ENCODE measurements at regions not wholly inside any gene's neighbourhood (a gene's known extent, or its start where the extent isn't known, plus 50 kb on each side); places are given as distances from the start of the nearest gene placed in this dataset.

DNA sequence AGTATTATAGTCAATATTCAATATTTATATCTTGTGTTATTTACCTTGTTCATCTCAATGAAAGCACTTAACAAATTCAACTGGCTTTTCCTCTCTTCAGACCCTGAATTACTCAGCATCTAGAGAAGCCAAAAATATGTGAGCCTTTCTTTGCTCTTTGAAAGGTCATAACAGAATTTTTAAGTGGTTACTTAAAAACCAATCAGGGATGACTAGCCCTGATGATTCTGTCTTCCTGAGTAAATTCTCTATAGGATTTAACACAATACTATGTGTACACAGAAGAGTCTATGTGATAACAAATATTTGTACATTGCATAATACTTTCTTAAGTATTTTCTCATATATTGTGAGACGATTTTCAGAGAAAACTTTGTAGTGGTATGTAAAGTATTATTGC, 546.3 kb downstream of the MAT2B start:
- no peak for TF ChIP-seq NR3C1 (CRISPR knock-in tag; IDR thresholded peaks at IDR 0.05)
- TF ChIP-seq NFE2L1 (CRISPR knock-in tag; IDR thresholded peaks at IDR 0.05; ENCODE audit: borderline replicate concordance) = no peak
- no peak for TF ChIP-seq NCOA5 (CRISPR knock-in tag; IDR thresholded peaks at IDR 0.05)
- no peak for TF ChIP-seq ZC3H13 (CRISPR knock-in tag; IDR thresholded peaks at IDR 0.05)
- TF ChIP-seq U2AF2 (IDR thresholded peaks at IDR 0.05; ENCODE audit: low read depth, low read length) = no peak
- no peak for TF ChIP-seq PTBP1 (IDR thresholded peaks at IDR 0.05; ENCODE audit: low read depth, low read length, poor library complexity, severe bottlenecking)
